Erythroblast (primary cell): ENCODE measurements at regions not wholly inside any gene's neighbourhood (a gene's known extent, or its start where the extent isn't known, plus 50 kb on each side); places are given as distances from the start of the nearest gene placed in this dataset.

Experiments
- DNase-seq, 2 experiments: peaks; one replicate each; lab custom pipeline; 2025; lab: John Stamatoyannopoulos, UW
- GATA1 ChIP-seq: IDR thresholded peaks from 2 replicates; pipeline ENCODE4 v1.6.1; 2011; ENCODE audit warnings: low read depth, mild to moderate bottlenecking, control low read depth, low read length, moderate library complexity
- POLR2A ChIP-seq: IDR thresholded peaks from 2 replicates; pipeline ENCODE4 v1.6.1; 2011; ENCODE audit warnings: mild to moderate bottlenecking, low read length

DNA sequence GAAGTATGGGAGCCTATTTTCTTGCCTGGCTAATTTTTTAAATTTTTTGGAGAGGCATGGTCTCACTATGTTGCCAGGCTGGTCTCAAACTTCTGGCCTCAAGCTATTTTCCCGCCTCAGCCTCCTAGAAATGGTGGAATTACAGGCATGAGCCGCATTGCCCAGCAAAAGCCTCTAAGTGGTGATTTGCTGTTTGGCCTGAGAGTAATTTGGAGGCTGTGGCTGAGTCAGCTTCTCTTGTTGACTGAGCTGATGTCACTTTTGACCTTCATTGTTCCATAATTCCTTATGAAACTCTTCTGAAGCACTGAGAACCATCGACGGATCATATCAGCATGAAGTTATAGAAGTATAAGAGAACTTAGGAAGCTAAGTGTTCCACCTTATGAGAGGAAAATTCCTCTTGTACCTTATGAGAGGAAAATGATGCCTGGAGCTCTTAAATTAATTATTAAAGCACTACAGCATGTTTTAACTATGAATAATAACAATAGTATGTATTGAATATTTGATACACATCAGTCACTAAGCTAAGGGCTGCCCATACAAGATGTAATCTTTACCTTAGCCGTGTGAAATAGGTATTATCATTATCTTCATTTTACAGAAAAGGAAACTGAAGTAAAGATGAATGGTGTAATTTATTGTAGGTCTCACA, 220.8 kb upstream of the MON1B start:
- no peak for DNase-seq
- TF ChIP-seq POLR2A (no peak), GATA1 (no peak)

DNA sequence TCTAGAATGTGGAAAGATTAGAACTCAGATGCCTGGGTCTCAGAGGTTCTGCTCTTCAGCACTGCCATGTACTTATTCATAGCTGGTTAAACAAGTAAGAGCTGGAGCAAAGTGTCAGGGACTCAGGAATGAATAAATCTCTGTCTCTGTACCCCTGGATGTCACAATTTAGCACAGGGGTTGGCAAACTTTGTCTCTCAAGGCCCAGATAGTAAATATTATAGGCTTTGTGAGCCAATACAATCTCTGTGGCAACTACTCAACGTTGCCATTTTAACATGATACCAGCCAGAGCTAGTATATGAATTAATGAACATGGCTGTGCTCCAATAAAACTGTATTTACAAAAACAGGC, 220.3 kb upstream of the MON1B start:
- DNase-seq, result no peak
- TF ChIP-seq GATA1, result no peak
- no peak for TF ChIP-seq POLR2A

DNA sequence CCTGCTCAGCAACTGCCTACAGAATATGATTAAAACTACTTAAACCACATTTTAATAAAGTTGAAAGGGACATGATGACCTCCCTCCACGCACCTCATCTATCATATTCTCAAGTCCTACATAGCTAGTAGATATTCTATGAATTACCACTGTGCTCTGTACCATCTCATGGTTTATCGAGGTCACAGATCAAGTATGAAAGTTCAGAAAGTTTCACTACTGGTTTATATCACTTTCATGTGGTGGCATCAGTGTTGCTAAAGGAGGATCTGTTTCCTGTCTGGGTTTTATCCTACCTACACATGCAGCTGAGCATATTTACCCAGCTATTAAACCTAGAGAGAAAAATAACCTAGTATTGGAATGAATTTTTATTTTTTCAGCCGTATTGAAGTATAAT, 214.9 kb upstream of the MON1B start:
- TF ChIP-seq POLR2A (no peak), GATA1 (no peak)
- no peak for DNase-seq

DNA sequence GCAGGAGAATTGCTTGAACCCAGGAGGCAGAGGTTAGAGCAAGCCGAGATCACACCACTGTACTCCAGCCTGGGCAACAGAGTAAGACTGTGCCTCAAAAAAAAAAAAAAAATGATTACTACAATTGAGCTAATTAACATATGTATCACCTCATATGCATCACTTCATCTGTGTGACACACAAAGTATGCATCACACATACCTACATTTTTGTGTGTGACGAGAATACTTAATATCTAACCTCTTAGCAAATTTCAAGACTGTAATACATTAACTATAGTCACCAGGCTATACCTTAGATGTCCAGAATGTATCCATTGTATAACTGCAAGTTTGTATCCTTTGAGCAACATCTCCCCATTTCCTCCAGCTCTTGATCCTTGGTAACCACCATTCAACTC, 214.2 kb upstream of the MON1B start:
- DNase-seq, result no peak
- no peak for TF ChIP-seq POLR2A
- no peak for TF ChIP-seq GATA1

DNA sequence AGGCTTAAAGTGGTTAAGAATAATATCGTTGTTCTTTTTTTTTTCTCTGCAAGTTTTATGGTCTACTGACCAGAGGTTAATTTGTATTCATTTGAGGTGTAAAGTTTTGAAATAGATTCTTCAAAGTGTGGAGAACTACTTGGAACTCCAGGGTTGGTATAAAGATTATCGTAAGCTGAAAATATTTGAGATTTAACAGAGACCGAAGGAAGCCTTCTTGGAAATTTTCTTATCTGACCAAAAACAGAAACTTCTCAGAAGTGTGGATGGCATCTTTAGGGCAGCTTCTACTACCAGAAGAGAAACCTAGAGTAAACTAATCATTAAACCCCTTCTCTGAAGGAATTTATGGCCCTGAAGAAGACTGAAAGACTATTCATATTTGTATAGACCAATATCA, 206.8 kb upstream of the MON1B start:
- TF ChIP-seq GATA1, result no peak
- TF ChIP-seq POLR2A, result no peak
- DNase-seq, result no peak

DNA sequence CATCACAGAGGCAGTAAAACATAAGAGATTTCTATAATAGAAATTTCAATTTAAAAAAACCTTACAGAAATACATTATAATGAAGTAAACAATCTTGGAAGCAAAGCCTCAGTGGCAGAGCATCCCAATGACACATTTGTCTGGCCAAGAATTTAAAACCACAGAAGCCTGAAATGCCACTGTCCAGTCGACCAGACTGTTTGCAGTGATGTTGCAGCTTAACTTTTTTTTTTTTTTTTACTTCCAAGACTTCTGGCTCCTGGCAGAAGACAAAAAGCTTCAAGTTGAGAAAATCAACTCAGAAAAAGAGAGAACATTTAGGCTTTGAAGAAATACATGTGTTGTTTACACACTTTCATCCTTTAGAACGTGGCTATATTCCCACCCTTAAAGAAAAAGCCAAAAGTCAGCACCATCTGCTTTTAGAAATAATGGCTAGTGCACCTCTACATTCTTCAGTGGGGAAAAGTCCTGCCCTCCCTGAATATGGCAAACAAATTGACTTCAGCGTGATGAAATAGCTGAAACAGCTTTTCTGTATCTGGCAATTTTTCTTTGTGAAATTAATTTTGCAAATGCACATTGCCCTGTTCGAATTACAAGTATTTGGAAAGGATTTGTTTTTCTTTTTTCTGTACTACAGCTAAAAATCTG, 205.5 kb upstream of the MON1B start:
- no peak for TF ChIP-seq POLR2A
- no peak for DNase-seq

DNA sequence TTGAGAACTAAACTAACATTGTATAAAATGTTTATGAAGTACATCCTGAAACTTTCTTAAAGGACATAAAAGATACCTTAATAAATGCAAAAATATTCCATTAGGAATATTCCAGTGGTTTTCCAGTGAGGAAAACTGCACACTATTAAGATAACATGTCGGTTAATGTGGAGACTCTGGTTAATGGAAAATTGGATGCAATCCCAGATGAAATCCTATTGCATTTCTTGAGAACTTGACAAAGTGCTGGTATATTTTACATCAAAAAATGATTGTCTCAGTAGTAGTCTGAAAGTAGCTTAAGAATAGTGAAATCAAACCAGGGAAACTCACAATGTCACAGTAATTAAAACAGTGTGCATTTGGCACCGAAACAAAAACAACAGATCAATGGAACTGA, 202.5 kb upstream of the MON1B start:
- no peak for TF ChIP-seq GATA1
- no peak for TF ChIP-seq POLR2A
- DNase-seq, result no peak

DNA sequence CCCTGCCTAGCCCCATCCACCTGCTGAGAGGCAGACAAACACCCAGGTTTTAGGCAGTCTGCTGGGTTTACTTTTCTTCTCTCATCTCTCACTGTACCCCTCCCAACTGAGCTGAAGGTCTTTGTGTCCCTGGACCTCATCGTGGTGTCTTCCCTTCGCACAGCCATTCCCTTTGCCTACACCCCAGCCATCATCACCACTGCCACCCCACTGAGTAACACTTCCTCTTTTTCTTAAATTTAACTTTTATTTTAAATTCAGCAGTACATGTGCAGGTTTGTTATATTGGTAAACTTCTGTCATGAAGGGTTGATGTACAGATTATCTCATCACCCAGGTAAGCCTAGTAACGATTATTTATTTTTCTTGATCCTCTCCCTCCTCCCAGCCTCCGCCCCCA, 188.3 kb upstream of the MON1B start:
- TF ChIP-seq POLR2A (no peak), GATA1 (no peak)
- DNase-seq, result no peak

DNA sequence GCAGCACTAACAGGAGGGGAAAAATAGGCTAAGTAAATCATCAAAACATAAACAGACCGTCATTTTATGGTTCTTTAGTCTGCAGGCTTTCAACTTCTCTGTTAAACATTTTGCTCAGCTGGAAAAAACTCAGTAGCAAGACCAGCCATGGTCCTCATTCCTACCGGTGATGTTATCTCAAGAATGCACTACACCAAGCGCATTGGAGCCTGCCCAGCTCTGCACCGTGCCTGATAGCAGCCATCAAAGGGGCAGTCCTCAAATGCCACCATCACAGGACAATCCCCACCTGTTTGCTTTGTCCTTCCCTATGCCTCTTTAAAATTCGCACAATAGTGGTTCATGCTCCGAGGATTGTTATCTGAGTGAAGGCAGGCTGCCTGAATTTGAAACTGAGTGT, 181.5 kb upstream of the MON1B start:
- no peak for TF ChIP-seq GATA1
- no peak for TF ChIP-seq POLR2A
- no peak for DNase-seq

DNA sequence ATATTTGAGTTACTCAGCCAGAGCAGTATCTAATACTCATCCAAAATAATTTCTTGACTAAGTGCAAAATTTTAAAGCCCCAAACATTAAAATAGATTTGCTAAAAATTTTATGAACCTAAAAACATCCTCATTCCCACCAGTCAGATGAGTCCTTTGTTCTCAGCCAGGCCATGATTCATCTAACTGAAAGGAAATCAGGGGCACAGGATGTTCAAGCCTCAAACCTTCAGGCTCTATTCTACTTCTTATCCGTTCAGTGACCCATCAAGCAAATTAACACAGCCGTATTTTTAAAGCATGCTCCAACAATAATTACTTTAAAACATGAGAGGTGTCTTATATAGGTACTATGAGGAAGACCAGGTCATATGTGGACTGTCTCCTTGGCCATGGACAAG, 176.5 kb upstream of the MON1B start:
- TF ChIP-seq POLR2A (no peak), GATA1 (no peak)
- no peak for DNase-seq

DNA sequence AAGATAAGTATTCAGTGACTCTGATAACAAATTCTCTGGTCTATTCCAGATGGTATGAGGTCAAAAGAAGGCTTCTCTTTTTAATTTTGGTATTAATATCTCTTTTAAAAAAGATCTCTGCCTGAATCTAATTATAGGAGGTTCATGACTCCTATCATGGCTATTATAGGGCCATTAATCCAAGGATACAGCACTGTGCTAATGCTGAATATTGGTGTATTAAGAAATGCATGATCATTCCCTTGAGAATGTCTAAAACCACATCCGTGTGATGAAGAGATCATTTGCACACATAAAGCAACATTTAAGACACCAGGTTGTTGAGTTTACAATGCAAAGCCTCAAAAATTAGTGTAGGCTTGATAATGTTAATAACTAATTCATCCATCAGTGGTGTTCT, 160.4 kb upstream of the MON1B start:
- DNase-seq, result no peak
- TF ChIP-seq POLR2A, result no peak
- no peak for TF ChIP-seq GATA1

DNA sequence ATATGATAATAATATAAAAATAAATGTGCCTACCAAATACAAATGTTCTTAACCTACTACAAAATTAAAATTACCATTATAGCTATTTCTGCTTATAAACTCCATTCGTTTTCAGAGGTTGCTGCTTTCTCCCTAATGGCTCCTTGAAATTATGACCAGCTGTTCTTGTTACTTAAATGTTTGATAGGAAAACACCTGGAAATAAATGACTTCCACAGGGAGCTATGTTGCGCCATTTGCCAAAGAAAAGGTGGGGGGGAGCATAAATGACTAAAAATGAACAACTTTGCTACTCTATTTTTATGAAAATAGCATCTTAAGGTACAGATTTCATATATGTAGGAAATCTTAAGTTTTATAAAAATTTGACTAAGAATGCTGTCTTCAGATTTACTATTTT, 157.5 kb upstream of the MON1B start:
- TF ChIP-seq POLR2A (no peak), GATA1 (no peak)
- no peak for DNase-seq

DNA sequence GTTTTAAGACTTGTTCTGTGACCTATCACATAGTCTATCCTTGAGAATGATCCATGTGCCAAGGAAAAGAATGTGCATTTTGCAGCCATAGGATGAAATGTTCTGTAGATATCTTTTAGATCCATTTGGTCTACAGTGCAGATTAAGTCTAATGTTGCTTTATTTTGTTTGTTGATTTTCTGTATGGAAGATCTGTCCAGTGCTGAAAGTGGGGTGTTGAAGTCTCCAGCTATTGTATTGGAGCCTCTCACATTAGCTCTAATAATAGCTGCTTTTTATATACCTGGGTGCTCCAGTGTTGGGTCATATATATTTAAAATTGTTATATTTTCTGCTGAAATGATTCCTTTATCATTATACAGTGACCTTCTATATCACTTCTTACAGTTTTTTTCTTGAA, 155.6 kb upstream of the MON1B start:
- TF ChIP-seq POLR2A, result no peak
- TF ChIP-seq GATA1, result no peak
- no peak for DNase-seq

DNA sequence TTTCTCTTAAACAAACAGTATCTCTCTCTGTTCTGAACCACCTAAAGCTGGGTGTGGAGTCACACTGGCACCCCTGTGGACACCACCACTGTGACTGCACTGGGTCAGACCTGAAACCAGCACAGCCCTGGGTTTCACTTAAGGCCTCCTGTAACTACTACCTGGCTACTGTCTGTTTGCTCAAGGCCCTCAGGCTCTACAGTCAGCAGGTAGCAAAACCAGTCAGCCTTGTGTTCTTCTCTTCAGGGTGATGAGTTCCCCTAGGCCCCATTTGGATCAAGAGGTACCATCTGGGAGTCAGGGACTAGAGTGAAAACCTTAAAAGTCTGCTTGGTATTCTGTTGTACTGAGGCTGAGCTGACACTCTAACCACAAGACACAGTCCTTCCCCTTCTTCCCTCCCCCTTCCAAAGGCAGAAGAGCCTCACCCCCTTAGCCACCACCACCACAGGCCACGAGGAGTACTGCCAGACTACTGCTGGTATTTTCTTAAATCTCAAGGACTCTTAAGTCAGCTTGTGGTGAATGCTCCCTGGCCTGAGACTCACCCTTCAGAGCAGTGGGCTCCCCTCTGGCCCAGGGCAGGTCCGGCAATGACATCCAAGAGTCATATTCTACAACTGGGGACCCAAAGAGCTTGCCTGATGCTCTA, 153.2 kb upstream of the MON1B start:
- TF ChIP-seq GATA1, result no peak
- no peak for TF ChIP-seq POLR2A
- no peak for DNase-seq

DNA sequence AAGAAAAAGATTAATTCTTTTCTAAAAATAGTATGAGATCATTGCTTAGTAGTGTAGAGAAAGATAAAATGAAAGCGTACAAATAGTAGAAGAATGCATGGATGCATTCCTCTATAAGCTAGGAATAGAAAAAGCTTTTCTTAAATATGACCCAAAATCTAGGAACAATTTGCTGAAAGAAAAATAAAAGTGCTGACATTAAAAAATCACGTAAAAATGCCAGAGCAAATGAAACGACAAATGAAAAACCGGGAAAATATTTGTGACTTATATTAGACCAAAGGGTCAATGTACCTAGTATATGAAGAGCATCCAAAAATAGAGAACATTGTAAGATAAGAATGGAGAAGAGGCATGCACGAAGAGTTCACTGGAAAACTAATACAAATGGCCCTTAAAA, 149.5 kb upstream of the MON1B start:
- no peak for TF ChIP-seq POLR2A
- TF ChIP-seq GATA1, result no peak
- DNase-seq, result no peak
